NCI-H2081 treated with DMSO at 0.1 percent for 48 hours (cell line): ENCODE measurements at regions not wholly inside any gene's neighbourhood (a gene's known extent, or its start where the extent isn't known, plus 50 kb on each side); places are given as distances from the start of the nearest gene placed in this dataset.
"Not testable (repeated sequence)": the region's sequence is repeated elsewhere in the genome, so short reads cannot be mapped to it uniquely, and the experiment has no call there.

Source experiments
- DNase-seq: peaks from one replicate; lab custom pipeline; 2025; lab: John Stamatoyannopoulos, UW

DNA sequence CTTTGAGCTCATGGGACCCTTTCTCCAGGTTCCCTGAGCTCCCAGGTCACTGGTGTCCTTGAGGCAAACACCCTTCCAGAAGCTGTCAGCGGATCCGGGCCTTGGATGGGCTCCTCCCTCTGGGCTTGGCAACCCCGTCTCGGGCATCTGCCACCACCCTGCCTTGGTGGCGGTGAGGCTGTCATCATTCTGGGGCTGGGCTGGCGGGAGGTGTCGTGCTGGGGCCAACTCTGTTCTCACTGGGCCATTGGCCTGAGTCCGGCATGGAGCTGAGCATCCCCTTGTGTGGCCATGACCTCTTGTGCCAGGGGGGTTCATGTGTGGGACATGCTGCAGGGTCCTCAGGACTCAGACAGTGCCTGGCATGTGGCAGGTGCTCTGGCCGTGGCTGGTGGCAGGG is 197.6 kb downstream of the LAT start:
- DNase-seq = no peak

- not testable (repeated sequence) for DNase-seq
Observed at GRCh38 chr16:29181921-29182411, 197.1 kb downstream of the LAT start.

GRCh38 chr16:29181254-29181780 is 196.5 kb downstream of the LAT start:
- not testable (repeated sequence) for DNase-seq

- DNase-seq = not testable (repeated sequence)
Observed at GRCh38 chr16:29180206-29180600, 195.4 kb downstream of the LAT start.

DNA sequence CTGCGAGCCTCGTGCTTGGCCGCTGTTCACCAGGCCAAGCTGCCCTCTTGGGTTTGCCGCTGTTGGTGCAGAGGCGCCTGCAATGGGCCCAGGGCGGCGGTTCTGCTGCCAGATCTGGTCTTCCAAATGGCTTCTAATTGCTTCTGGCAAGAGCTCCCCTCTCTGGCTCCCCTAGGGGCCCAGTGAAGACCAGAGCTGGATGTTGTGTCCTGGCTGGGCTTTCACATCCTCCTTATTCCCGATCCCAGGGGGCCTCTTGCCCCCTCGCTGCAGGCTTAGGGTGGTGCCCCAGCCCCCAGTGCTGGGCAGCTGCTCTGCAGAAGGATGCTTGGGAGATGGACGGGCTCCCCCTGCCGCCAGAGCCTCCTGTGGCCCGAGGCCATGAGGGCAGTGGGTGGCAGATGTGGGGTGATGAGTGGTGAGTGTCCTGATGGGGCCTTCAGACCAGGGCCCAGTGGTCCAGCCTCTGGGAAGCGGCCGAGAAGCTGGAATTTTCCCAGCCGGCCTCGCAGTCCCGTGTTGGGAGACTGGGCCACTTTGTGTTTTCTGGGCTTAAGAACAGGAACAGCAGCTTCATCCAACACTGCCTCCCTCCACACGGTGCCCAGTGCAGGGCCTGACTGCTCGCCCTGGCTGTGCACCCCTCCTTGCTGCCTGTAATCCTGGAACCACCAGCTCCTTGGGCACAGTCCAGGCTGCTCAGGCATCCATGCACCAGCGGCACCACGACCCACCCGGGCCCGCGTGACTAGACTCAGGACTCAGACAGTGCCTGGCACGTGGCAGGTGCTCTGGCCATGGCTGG is 194.8 kb downstream of the LAT start:
- not testable (repeated sequence) for DNase-seq

- not testable (repeated sequence) for DNase-seq
Observed at GRCh38 chr16:29177888-29178726, 193.3 kb downstream of the LAT start.

DNA sequence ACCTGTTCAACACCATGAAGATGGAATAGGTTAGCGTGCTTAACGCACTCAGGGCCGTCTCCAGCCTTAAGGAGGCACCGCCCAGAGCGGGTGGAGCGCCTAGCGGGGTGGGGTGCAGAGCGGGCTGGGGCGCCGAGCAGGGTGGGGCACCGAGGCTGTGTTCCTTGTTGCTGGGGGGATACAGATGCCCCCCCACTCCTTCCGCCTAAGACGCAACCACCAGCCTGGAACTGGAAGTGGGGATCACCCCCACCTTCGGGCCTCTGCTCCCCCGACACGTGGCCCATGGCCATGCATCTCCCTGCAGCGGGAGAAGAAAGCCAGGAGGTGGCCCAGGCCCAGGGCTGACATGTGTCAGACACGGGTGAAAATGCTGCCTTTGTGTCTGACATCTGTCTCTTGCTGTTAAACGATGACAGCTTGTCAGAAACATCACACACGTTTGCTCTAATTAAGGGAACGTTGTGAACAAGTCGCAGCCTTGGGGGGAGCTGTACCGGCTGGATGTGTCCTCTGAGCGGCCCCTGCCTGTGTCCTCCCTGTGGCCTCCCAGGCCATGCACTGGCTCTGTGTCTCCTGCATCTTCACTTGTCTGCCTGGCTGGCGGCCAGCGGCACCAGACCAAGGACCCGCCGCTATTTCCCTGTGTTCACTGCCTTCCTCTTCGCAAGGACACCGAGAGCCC is 192.5 kb downstream of the LAT start:
- not testable (repeated sequence) for DNase-seq

DNA sequence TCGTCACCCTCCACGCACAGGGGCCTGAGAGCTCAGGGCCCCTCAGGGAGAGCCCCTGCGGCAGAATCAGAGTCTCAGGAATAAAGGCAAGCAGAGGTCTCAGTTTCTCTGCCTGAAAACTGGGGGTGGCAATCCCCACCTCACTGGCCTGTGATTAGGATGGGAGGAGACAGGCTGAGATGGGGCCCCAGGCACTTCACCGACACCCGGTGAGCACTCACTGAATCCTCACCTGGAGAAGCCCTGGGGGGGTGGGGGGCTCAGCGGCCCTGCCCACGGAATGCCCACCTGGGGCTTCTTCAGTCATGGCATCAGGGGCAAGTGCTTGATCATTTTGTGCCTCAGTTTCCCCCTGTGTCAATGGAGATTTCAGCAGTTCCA is 192.0 kb downstream of the LAT start:
- not testable (repeated sequence) for DNase-seq

- DNase-seq = not testable (repeated sequence)
Observed at GRCh38 chr16:29176154-29176470, 191.3 kb downstream of the LAT start.

- DNase-seq = not testable (repeated sequence)
Observed at GRCh38 chr16:29175411-29176153, 190.7 kb downstream of the LAT start.

- DNase-seq = not testable (repeated sequence)
Observed at GRCh38 chr16:29173371-29174305, 188.8 kb downstream of the LAT start.

DNA sequence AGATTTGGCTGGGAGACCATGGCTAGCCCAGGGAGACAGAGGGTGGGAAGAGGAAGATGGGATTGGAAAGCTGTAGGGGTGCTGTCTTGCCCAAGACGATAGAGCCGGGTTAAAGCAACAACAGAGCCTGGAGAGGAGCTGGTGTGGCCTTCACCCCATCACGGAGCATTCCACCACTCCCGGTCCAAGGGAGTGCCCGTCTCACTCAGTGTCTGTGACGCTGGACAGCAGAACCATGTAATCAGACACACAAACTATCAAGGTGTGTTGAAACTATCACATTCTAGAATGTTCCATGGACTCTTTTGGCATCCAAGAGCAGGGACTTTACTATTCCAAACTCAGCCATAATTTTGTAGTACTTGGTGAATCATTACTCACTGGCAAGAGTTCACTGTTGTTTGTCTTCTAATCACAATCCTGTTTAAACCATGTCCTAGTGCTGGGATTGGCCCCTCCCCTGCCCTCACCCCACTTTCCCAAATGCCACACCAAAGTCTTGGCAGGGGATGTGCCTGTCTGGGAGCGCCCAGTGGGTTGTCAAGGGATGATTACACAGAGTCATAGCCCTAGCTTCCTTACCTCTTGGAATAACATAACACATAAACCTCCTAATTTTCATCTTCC is 187.4 kb downstream of the LAT start:
- not testable (repeated sequence) for DNase-seq

DNA sequence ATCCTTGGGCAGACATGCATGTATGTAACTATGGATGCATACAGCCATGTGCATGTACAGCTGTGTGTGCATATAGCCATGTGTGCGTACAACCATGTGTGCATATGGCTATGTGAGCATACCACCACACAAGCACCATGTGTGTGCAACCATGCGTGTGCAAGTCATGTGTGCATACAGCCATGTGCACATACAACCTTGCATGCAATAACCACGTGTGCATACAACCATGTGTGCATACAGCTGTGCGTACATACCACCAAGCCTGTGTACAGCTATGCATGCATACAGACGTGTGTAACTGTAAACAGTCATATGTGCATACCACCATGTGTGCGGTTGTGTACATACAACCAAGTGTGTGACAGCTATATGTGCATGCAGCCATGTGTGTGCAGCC is 186.4 kb downstream of the LAT start:
- DNase-seq = not testable (repeated sequence)

- not testable (repeated sequence) for DNase-seq
Observed at GRCh38 chr16:29170393-29171119, 185.7 kb downstream of the LAT start.

DNA sequence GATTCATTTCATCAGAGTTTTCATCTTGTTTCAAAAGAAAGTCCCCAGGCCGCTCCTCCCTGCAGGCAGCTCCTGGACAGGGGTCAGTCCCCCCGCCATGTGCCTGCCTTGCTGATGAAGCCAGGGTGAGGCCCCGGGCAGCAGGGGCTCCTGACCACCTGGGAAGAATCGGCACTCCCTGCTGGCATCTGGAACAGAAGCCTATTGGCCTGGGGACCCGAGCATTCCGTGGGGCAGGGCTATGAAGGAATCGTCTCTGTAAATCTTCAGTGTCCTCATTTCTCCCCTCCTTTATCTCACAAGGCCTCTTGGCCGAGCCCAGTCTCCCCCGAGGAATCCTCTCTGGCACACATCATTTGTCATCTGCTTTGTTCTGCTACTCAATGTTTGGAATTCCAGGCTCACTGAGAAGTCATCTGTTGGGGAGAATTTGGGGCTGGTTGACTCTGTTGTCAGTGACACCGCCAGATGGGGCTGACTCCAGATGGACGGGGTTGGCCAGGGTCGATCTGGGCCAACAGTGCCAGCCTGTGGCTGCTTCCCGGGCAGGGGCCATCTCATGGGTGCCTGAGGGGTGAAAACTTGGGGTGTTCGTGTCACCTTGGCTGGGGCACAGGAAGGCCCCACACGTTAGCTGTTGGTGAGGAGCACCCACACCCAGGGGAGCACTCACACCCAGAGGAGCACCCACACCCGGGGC is 184.6 kb downstream of the LAT start:
- not testable (repeated sequence) for DNase-seq

DNA sequence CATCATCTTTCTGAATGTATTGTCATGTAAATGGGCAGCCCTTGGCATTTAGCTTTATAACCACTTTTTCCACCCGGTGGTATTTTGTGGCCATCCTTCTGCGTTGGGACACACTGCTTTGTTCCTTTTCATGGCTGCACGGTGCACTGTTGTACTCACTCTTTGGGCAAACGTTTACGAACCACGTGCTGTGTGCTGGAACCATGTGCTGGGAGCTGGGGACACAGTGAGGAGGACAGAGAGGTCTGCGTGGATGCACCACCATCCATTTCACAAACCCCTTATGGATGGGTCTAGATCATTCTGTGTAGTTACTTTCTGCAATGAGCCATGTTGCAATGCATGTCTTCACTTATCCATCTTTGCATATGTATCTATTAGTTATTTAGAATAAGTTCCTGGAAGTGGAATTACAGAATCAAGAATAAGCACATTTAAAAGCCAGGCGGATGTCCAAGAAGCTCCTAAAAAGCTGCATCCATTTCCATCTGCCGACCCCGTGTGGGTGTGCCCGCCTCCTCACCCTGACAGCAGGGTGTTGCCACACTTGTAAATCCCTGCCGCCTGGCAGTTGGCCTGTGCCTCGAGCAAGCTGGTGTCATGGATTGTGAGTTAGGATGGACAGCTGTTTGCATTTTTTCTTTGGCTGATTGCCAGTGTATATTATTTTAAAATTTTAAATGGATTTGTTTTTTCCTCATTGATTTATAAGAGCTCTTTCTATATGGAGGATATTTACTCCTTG is 183.8 kb downstream of the LAT start:
- not testable (repeated sequence) for DNase-seq

DNA sequence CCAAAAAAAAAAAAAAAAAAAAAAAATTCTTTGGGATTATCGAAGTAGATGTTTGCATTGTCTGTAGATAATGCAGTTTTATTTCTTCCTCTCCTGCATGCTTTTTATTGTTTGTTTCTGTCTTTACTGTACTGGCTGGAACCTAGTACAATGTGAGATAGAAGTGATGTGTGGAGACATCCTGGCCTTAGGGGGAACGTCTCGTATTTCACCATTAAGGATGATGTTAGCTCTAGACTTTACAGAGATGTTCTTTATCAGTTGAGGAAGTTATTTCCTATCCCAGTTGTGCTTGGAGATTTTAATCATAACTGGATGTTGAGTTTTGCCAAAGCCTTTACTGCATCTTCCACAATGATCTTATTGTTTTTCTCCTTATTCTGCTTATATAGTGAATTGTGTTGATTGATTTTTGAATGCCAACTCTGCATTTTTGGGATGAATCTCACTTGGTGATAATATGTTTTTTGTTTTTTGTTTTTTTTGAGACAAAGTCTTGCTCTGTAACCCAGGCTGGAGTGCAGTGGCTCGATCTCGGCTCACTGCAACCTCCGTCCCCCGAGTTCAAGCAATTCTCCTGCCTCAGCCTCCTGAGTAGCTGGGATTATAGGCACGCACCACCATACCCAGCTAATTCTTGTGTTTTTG is 179.7 kb downstream of the LAT start:
- not testable (repeated sequence) for DNase-seq
